DND-41 (cell line): ENCODE measurements at regions not wholly inside any gene's neighbourhood (a gene's known extent, or its start where the extent isn't known, plus 50 kb on each side); places are given as distances from the start of the nearest gene placed in this dataset.

Source experiments
- CTCF ChIP-seq: IDR thresholded peaks from 2 replicates; pipeline ENCODE4 v1.5.1; 2012; ENCODE audit warnings: borderline replicate concordance, low read length, moderate library complexity, mild to moderate bottlenecking; ENCODE audit not compliant: poor library complexity, severe bottlenecking; ENCODE audit errors: extremely low read depth
- EZH2 ChIP-seq: IDR thresholded peaks from 3 replicates; pipeline ENCODE4 v1.6.1; 2012; ENCODE audit warnings: borderline replicate concordance, low read depth, mild to moderate bottlenecking, moderate library complexity, low read length, inconsistent platforms; ENCODE audit not compliant: severe bottlenecking

- TF ChIP-seq EZH2, result no peak
- TF ChIP-seq CTCF, result no peak
These were observed 115.5 kb upstream of the DUSP22 start for GRCh38 chr6:176766-177165.
